NCI-H1048 (cell line): ENCODE measurements at regions not wholly inside any gene's neighbourhood (a gene's known extent, or its start where the extent isn't known, plus 50 kb on each side); places are given as distances from the start of the nearest gene placed in this dataset.
"Not testable (repeated sequence)": the region's sequence is repeated elsewhere in the genome, so short reads cannot be mapped to it uniquely, and the experiment has no call there.

Experiments
- DNase-seq: peaks from one replicate; lab custom pipeline; 2025; lab: John Stamatoyannopoulos, UW

- DNase-seq: no peak
Measured at GRCh38 chr14:43056106-43056505, 1449.4 kb downstream of the LRFN5 start.

- no peak for DNase-seq
Measured at GRCh38 chr14:43052897-43053296, 1446.2 kb downstream of the LRFN5 start.

- DNase-seq: no peak
Measured at GRCh38 chr14:43043850-43044249, 1437.2 kb downstream of the LRFN5 start.

- no peak for DNase-seq
Measured at GRCh38 chr14:43042408-43042807, 1435.7 kb downstream of the LRFN5 start.

GRCh38 chr14:43041976-43042375 is 1435.3 kb downstream of the LRFN5 start:
- no peak for DNase-seq

- no peak for DNase-seq
Measured at GRCh38 chr14:43041207-43041606, 1434.5 kb downstream of the LRFN5 start.

GRCh38 chr14:43039881-43040280 is 1433.2 kb downstream of the LRFN5 start:
- DNase-seq: no peak

GRCh38 chr14:43031598-43031997 is 1424.9 kb downstream of the LRFN5 start:
- DNase-seq: no peak

GRCh38 chr14:43022094-43022800 is 1415.6 kb downstream of the LRFN5 start:
- DNase-seq: no peak

GRCh38 chr14:43019826-43020225 is 1413.2 kb downstream of the LRFN5 start:
- DNase-seq: no peak

GRCh38 chr14:43014338-43014737 is 1407.7 kb downstream of the LRFN5 start:
- no peak for DNase-seq

GRCh38 chr14:43012817-43013216 is 1406.1 kb downstream of the LRFN5 start:
- DNase-seq: no peak

GRCh38 chr14:43005807-43006206 is 1399.1 kb downstream of the LRFN5 start:
- DNase-seq: no peak

GRCh38 chr14:43003845-43004244 is 1397.2 kb downstream of the LRFN5 start:
- no peak for DNase-seq

GRCh38 chr14:43001731-43002130 is 1395.1 kb downstream of the LRFN5 start:
- no peak for DNase-seq

GRCh38 chr14:42994051-42994736 is 1387.5 kb downstream of the LRFN5 start:
- DNase-seq: no peak

- no peak for DNase-seq
Measured at GRCh38 chr14:42992930-42993329, 1386.3 kb downstream of the LRFN5 start.

GRCh38 chr14:42980419-42980818 is 1373.7 kb downstream of the LRFN5 start:
- no peak for DNase-seq

GRCh38 chr14:42973171-42973570 is 1366.5 kb downstream of the LRFN5 start:
- DNase-seq: not testable (repeated sequence)

- no peak for DNase-seq
Measured at GRCh38 chr14:42965512-42965911, 1358.8 kb downstream of the LRFN5 start.

GRCh38 chr14:42961509-42961908 is 1354.8 kb downstream of the LRFN5 start:
- DNase-seq: no peak

GRCh38 chr14:42950363-42950762 is 1343.7 kb downstream of the LRFN5 start:
- DNase-seq: no peak

GRCh38 chr14:42947991-42948390 is 1341.3 kb downstream of the LRFN5 start:
- no peak for DNase-seq

- DNase-seq: no peak
Measured at GRCh38 chr14:42944284-42944683, 1337.6 kb downstream of the LRFN5 start.
